HL-60 (cell line): ENCODE measurements at regions not wholly inside any gene's neighbourhood (a gene's known extent, or its start where the extent isn't known, plus 50 kb on each side); places are given as distances from the start of the nearest gene placed in this dataset.

ENCODE experiments used
- DNase-seq, 2 experiments: peaks; one replicate each; pipeline ENCODE4 v3.0.0-alpha.2; 2010 to 2020; ENCODE audit warnings: low read depth in 1 of 2, low spot score in 1 of 2
- H3K27ac ChIP-seq: fragments of 250-450 bp; sonication (Bioruptor Pico); replicated peaks from 2 replicates; pipeline ENCODE4 v1.5.1; 2020; ENCODE audit warnings: mild to moderate bottlenecking, moderate library complexity
- H3K27me3 ChIP-seq: fragments of 250-450 bp; sonication (Bioruptor Pico); 2 replicates; pipeline ENCODE4 v1.5.1; 2021; ENCODE audit warnings: mild to moderate bottlenecking, moderate library complexity; ENCODE audit not compliant: insufficient read depth, poor library complexity, severe bottlenecking
- H3K4me3 ChIP-seq: replicated peaks from 2 replicates; pipeline ENCODE4 v1.5.1; 2011; ENCODE audit warnings: mild to moderate bottlenecking, control low read depth, low read length; ENCODE audit not compliant: insufficient read depth
- GABPA ChIP-seq: IDR thresholded peaks from 2 replicates; pipeline ENCODE4 v1.6.1; 2012; ENCODE audit warnings: low read depth
- POLR2AphosphoS5 ChIP-seq: IDR thresholded peaks from 2 replicates; pipeline ENCODE4 v1.6.1; 2012; ENCODE audit warnings: low read depth
- SPI1 ChIP-seq: IDR thresholded peaks from 2 replicates; pipeline ENCODE4 v1.6.1; 2012; ENCODE audit warnings: low read depth, mild to moderate bottlenecking, borderline replicate concordance
- TF ChIP-seq, protein P1 (sequence below): IDR thresholded peaks from one replicate; pipeline ENCODE4 v1.5.1; 2011; ENCODE audit warnings: low read length, control low read depth, inconsistent platforms; ENCODE audit not compliant: insufficient read depth
- TF ChIP-seq, protein P2 (sequence below): IDR thresholded peaks from 2 replicates; pipeline ENCODE4 v1.6.1; 2012; ENCODE audit warnings: low read depth; ENCODE audit not compliant: insufficient replicate concordance

DNA sequence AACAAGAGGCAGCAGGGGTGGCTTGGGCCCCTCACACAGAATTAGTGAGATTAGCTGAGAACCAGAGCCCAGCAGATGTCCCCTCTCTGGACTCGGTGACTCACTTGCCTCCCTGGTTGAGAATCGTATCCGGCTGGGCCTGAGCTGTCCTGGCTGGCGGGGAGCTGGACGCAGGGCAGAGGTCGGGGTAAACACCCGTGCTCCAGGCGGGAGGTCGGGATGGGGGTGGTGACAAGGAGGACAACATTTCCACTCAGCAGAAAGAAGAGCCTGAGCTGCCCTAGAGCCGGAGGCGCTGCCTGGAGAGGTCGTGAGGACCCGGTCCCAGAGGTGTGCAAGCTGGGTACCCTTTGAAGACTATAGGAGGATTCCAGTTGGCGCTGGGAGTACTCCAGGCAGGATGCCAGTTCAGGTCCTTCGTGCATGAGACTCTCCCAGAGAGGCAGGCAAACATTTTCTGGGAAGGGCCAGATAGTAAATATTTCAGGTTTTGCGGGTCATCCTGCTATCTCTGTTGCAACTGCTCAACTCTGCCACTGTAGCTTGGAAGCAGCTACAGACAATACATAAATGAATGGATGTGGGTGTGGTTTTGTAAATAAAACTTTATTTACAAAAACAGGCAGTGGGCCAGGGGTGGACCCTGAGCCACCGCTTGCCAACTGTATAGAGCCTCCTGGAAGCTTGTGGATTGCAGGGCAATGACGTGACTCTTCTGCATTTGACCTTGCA, 116.8 kb upstream of the WNT4 start:
- TF ChIP-seq, protein P1, sequence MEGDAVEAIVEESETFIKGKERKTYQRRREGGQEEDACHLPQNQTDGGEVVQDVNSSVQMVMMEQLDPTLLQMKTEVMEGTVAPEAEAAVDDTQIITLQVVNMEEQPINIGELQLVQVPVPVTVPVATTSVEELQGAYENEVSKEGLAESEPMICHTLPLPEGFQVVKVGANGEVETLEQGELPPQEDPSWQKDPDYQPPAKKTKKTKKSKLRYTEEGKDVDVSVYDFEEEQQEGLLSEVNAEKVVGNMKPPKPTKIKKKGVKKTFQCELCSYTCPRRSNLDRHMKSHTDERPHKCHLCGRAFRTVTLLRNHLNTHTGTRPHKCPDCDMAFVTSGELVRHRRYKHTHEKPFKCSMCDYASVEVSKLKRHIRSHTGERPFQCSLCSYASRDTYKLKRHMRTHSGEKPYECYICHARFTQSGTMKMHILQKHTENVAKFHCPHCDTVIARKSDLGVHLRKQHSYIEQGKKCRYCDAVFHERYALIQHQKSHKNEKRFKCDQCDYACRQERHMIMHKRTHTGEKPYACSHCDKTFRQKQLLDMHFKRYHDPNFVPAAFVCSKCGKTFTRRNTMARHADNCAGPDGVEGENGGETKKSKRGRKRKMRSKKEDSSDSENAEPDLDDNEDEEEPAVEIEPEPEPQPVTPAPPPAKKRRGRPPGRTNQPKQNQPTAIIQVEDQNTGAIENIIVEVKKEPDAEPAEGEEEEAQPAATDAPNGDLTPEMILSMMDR = no peak
- TF ChIP-seq POLR2AphosphoS5 (no peak), SPI1 (no peak), GABPA (no peak)
- TF ChIP-seq, protein P2, sequence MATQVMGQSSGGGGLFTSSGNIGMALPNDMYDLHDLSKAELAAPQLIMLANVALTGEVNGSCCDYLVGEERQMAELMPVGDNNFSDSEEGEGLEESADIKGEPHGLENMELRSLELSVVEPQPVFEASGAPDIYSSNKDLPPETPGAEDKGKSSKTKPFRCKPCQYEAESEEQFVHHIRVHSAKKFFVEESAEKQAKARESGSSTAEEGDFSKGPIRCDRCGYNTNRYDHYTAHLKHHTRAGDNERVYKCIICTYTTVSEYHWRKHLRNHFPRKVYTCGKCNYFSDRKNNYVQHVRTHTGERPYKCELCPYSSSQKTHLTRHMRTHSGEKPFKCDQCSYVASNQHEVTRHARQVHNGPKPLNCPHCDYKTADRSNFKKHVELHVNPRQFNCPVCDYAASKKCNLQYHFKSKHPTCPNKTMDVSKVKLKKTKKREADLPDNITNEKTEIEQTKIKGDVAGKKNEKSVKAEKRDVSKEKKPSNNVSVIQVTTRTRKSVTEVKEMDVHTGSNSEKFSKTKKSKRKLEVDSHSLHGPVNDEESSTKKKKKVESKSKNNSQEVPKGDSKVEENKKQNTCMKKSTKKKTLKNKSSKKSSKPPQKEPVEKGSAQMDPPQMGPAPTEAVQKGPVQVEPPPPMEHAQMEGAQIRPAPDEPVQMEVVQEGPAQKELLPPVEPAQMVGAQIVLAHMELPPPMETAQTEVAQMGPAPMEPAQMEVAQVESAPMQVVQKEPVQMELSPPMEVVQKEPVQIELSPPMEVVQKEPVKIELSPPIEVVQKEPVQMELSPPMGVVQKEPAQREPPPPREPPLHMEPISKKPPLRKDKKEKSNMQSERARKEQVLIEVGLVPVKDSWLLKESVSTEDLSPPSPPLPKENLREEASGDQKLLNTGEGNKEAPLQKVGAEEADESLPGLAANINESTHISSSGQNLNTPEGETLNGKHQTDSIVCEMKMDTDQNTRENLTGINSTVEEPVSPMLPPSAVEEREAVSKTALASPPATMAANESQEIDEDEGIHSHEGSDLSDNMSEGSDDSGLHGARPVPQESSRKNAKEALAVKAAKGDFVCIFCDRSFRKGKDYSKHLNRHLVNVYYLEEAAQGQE = no peak
- Histone ChIP-seq H3K27ac (no peak overlapping the region), H3K4me3 (no peak overlapping the region), H3K27me3 (peaks cover 16% of the 10 kb centered on the region)
- DNase-seq = no peak

GRCh38 chr1:22260860-22261432, 118.0 kb upstream of the WNT4 start:
- TF ChIP-seq SPI1 = no peak
- TF ChIP-seq, protein P1 = no peak
- TF ChIP-seq, protein P2 = no peak
- TF ChIP-seq GABPA = no peak
- TF ChIP-seq POLR2AphosphoS5 = no peak
- H3K27me3 ChIP-seq = peaks cover 13% of the 10 kb centered on the region

DNA sequence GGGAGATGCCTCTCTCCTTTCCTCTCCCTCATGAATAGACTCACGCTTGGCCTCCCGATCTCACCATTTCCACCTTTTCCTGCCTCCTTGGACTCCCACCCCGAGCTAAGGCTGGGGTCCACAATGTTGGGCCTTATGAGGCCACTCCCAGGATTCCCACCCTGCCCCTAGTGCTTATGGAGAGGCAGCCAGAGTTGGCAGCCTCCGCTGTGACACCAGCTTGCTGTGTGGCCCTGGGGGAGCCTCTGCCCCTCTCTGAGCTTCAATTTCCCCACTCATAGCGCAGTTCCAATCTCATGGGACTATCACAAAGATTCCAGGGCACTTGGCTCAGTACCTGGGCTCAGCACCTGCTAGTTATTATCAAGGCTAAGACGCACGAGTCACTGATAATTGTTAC, 118.7 kb upstream of the WNT4 start:
- no peak overlapping the region for H3K4me3 ChIP-seq
- TF ChIP-seq, protein P1 = no peak
- TF ChIP-seq SPI1 (no peak), POLR2AphosphoS5 (no peak)
- DNase-seq = no peak
- peaks cover 11% of the 10 kb centered on the region for H3K27me3 ChIP-seq
- H3K27ac ChIP-seq = no peak overlapping the region

More at GRCh38 chr1:22260860-22261432, 118.0 kb upstream of the WNT4 start:
- no peak for DNase-seq
- no peak overlapping the region for H3K4me3 ChIP-seq
- no peak overlapping the region for H3K27ac ChIP-seq

- peaks cover 8% of the 10 kb centered on the region for H3K27me3 ChIP-seq
- TF ChIP-seq, protein P1 = no peak
- no peak for TF ChIP-seq POLR2AphosphoS5
- no peak for TF ChIP-seq SPI1
- TF ChIP-seq, protein P2 = no peak
- TF ChIP-seq GABPA = no peak
- no peak for DNase-seq
- H3K27ac ChIP-seq = no peak overlapping the region
- no peak overlapping the region for H3K4me3 ChIP-seq
Observed at GRCh38 chr1:22262583-22262982, 119.7 kb upstream of the WNT4 start.
